SK-N-SH (cell line): ENCODE measurements at regions not wholly inside any gene's neighbourhood (a gene's known extent, or its start where the extent isn't known, plus 50 kb on each side); places are given as distances from the start of the nearest gene placed in this dataset.
"Not testable (repeated sequence)": the region's sequence is repeated elsewhere in the genome, so short reads cannot be mapped to it uniquely, and the experiment has no call there.

Experiments used
- CTCF ChIA-PET: fragments of 300-600, 350-600 bp; formaldehyde crosslinking; extraction: SDS; loops from one replicate; lab custom pipeline; 2021; lab: Yijun Ruan, JAX
- POLR2A ChIA-PET: fragments of 350-600 bp; sonication (Branson Sonifier 250); formaldehyde crosslinking; extraction: SDS; loops from one replicate; lab custom pipeline; 2020; ENCODE audit warnings: antibody characterized with exemption, inconsistent platforms; lab: Yijun Ruan, JAX
- DNase-seq: peaks from one replicate; pipeline ENCODE4 v3.0.0; 2012
- H2AFZ ChIP-seq: fragments of 200-600 bp; sonication (generic); 2 replicates; pipeline ENCODE4 v1.8.1; 2016; ENCODE audit warnings: antibody characterized with exemption, mild to moderate bottlenecking, low read depth
- H3F3A ChIP-seq: fragments of 200-600 bp; sonication (generic); replicated peaks from 2 replicates; pipeline ENCODE3; 2016; ENCODE audit warnings: antibody characterized with exemption, mild to moderate bottlenecking; ENCODE audit not compliant: insufficient read depth
- H3K27ac ChIP-seq, 2 experiments: fragments of 200-500 bp in 1 of 2; fragments of 200-600 bp in 1 of 2; sonication (Bioruptor generic) in 1 of 2; sonication (generic), shearing (Covaris generic) in 1 of 2; 2 replicates each; pipeline versions ENCODE4 v1.5.1 to v1.6.1; 2014 to 2016; ENCODE audit warnings: low read depth in 2 of 2, inconsistent platforms in 1 of 2, low read length in 1 of 2, mild to moderate bottlenecking in 1 of 2, mixed read lengths in 1 of 2
- H3K27me3 ChIP-seq: fragments of 200-600 bp; sonication (generic), shearing (Covaris generic); 2 replicates; pipeline ENCODE4 v1.6.1; 2016; ENCODE audit warnings: mixed run types; ENCODE audit not compliant: insufficient read depth
- H3K36me3 ChIP-seq, 2 experiments: fragments of 200-500 bp in 1 of 2; fragments of 200-600 bp in 1 of 2; sonication (Bioruptor generic) in 1 of 2; sonication (generic) in 1 of 2; replicated peaks in 1 of 2; 2 replicates each; pipeline versions ENCODE3 to v1.5.1; 2014 to 2016; ENCODE audit warnings: low read length in 1 of 2, mild to moderate bottlenecking in 1 of 2; ENCODE audit not compliant: insufficient read depth in 2 of 2, control insufficient read depth in 1 of 2
- H3K4me1 ChIP-seq, 2 experiments: fragments of 200-500 bp in 1 of 2; fragments of 200-600 bp in 1 of 2; sonication (Bioruptor generic) in 1 of 2; sonication (generic), shearing (Covaris generic) in 1 of 2; 2 replicates each; pipeline versions ENCODE4 v1.5.1 to v1.6.1; 2014 to 2016; ENCODE audit warnings: low read depth in 1 of 2, low read length in 1 of 2, mixed run types in 1 of 2; ENCODE audit not compliant: insufficient read depth in 2 of 2, control insufficient read depth in 1 of 2
- H3K4me2 ChIP-seq: fragments of 200-600 bp; sonication (generic), shearing (Covaris generic); 2 replicates; pipeline ENCODE4 v1.6.1; 2017; ENCODE audit warnings: mixed run types
- H3K4me3 ChIP-seq, 2 experiments: fragments of 200-500 bp in 1 of 2; fragments of 200-600 bp in 1 of 2; sonication (Bioruptor generic) in 1 of 2; sonication (generic), shearing (Covaris generic) in 1 of 2; 2 replicates each; pipeline versions ENCODE4 v1.5.1 to v1.8.1; 2014 to 2016; ENCODE audit warnings: low read depth in 2 of 2, inconsistent platforms in 1 of 2, low read length in 1 of 2, mild to moderate bottlenecking in 1 of 2, mixed read lengths in 1 of 2, moderate library complexity in 1 of 2
- H3K79me2 ChIP-seq: fragments of 200-600 bp; sonication (generic); 2 replicates; pipeline ENCODE4 v1.8.1; 2017; ENCODE audit warnings: mild to moderate bottlenecking; ENCODE audit not compliant: insufficient read depth
- H3K9ac ChIP-seq: fragments of 200-600 bp; sonication (generic); 2 replicates; pipeline ENCODE4 v1.6.1; 2017; ENCODE audit warnings: mixed run types
- H3K9me2 ChIP-seq: fragments of 200-600 bp; sonication (generic); 2 replicates; pipeline ENCODE4 v1.6.1; 2017; ENCODE audit warnings: mixed run types
- H3K9me3 ChIP-seq: fragments of 200-600 bp; sonication (generic); 2 replicates; pipeline ENCODE4 v1.6.1; 2017; ENCODE audit warnings: mixed run types, mild to moderate bottlenecking, moderate library complexity
- H4K20me1 ChIP-seq: fragments of 200-600 bp; sonication (generic); 2 replicates; pipeline ENCODE4 v1.6.1; 2017; ENCODE audit warnings: mild to moderate bottlenecking, mixed run types; ENCODE audit not compliant: insufficient read depth
- CHD2 ChIP-seq: fragments of 150-350 bp; IDR thresholded peaks from 2 replicates; pipeline ENCODE4 v1.6.1; 2018; ENCODE audit warnings: low read length; ENCODE audit not compliant: partially characterized antibody
- CTCF ChIP-seq: fragments of 200-600 bp; sonication (generic); IDR thresholded peaks from 2 replicates; pipeline ENCODE4 v1.6.1; 2017; ENCODE audit warnings: antibody characterized with exemption, mild to moderate bottlenecking, moderate library complexity
- EP300 ChIP-seq, 2 experiments: IDR thresholded peaks; 2 replicates each; pipeline versions ENCODE4 v1.4.0 to v1.6.1; 2012; ENCODE audit warnings: borderline replicate concordance in 1 of 2, low read depth in 1 of 2, low read length in 1 of 2
- IRF3 ChIP-seq: fragments of 150-350 bp; IDR thresholded peaks from 2 replicates; pipeline ENCODE4 v1.6.1; 2016; ENCODE audit warnings: mild to moderate bottlenecking, low read depth, low read length
- JUND ChIP-seq: IDR thresholded peaks from 2 replicates; pipeline ENCODE4 v1.4.0; 2012
- PBX3 ChIP-seq: IDR thresholded peaks from 2 replicates; pipeline ENCODE4; 2012
- RCOR1 ChIP-seq: fragments of 150-350 bp; IDR thresholded peaks from 2 replicates; pipeline ENCODE4 v1.6.1; 2017; ENCODE audit warnings: antibody characterized with exemption, low read length
- RXRA ChIP-seq: IDR thresholded peaks from 2 replicates; pipeline ENCODE4 v1.4.0; 2012; ENCODE audit warnings: low read depth, mild to moderate bottlenecking, borderline replicate concordance
- SIN3A ChIP-seq: IDR thresholded peaks from 2 replicates; pipeline ENCODE4 v1.6.1; 2012; ENCODE audit warnings: low read depth, mild to moderate bottlenecking, low read length, moderate library complexity, borderline replicate concordance
- SMC3 ChIP-seq: IDR thresholded peaks from 2 replicates; pipeline ENCODE4 v1.6.1; 2012; ENCODE audit warnings: low read depth, low read length, improper control_type of control experiment
- TAF1 ChIP-seq: IDR thresholded peaks from 2 replicates; pipeline ENCODE4 v1.6.1; 2012; ENCODE audit warnings: low read depth, mild to moderate bottlenecking, low read length, moderate library complexity, borderline replicate concordance
- TCF12 ChIP-seq: IDR thresholded peaks from 2 replicates; pipeline ENCODE4 v1.4.0; 2012
- YY1 ChIP-seq: IDR thresholded peaks from 2 replicates; pipeline ENCODE4 v1.4.0; 2012; ENCODE audit warnings: low read depth, mild to moderate bottlenecking
- WGBS: methylation state at CpG from one replicate; pipeline ENCODE4 v1.1.6; 2017; ENCODE audit warnings: low lambda C conversion rate; 5-methylcytosine and 5-hydroxymethylcytosine counted together

GRCh38 chr2:116304328-116304727 lies 1510.2 kb upstream of the DDX18 start:
- DNase-seq: no peak
- H3K9me2 ChIP-seq: 0 out of 2 replicates have a peak, but pooled peaks cover under 1% of the 10 kb centered on the region
- no peak overlapping the region for H2AFZ ChIP-seq
- no peaks in the 10 kb centered on the region; the same call in 1 of the 2 replicates for H3K9me3 ChIP-seq
- no peak overlapping the region for H3K27ac ChIP-seq
- WGBS: 20% methylated on average over 1 of the region's 1 CpG
- no peak overlapping the region for H3K4me3 ChIP-seq
- no peak overlapping the region for H3K4me2 ChIP-seq
- CTCF ChIA-PET: no interaction called here
- no peaks in the 10 kb centered on the region for H3K36me3 ChIP-seq
- no peak for TF ChIP-seq SMC3
- H3K9ac ChIP-seq: no peak overlapping the region
- H4K20me1 ChIP-seq: no peaks in the 10 kb centered on the region
- no peaks in the 10 kb centered on the region for H3K4me1 ChIP-seq
- POLR2A ChIA-PET: no interaction called here
- no peaks in the 10 kb centered on the region for H3F3A ChIP-seq
- H3K79me2 ChIP-seq: no peaks in the 10 kb centered on the region
- no peaks in the 10 kb centered on the region for H3K27me3 ChIP-seq

GRCh38 chr2:116317111-116317510 lies 1497.4 kb upstream of the DDX18 start:
- no peaks in the 10 kb centered on the region for H3F3A ChIP-seq
- no peak overlapping the region for H3K27ac ChIP-seq
- TF ChIP-seq PBX3 (no peak), YY1 (no peak), EP300 (IDR thresholded peaks at IDR 0.05; ENCODE audit: borderline replicate concordance in 1 of 2, low read depth in 1 of 2, low read length in 1 of 2) (no peak), TCF12 (no peak), IRF3 (no peak), RCOR1 (no peak), TAF1 (no peak), RXRA (no peak), SIN3A (no peak), CTCF (no peak), JUND (no peak), CHD2 (no peak)
- ChIA-PET CTCF (interaction anchor here (1.6 kb wide), 1 partner anchor 23 kb away, joined by 3 read pairs; no protein-coding TSS in a partner anchor), POLR2A (no interaction called here)
- H3K4me1 ChIP-seq: no peaks in the 10 kb centered on the region
- no peaks in the 10 kb centered on the region for H3K9me2 ChIP-seq
- H3K4me2 ChIP-seq: no peak overlapping the region
- H3K9me3 ChIP-seq: 0 out of 2 replicates have a peak, but pooled peaks cover 8% of the 10 kb centered on the region
- H3K9ac ChIP-seq: no peak overlapping the region
- no peaks in the 10 kb centered on the region for H3K27me3 ChIP-seq
- no peak overlapping the region for H3K4me3 ChIP-seq
- no peak overlapping the region for H2AFZ ChIP-seq
- no peaks in the 10 kb centered on the region for H3K79me2 ChIP-seq
- H4K20me1 ChIP-seq: no peaks in the 10 kb centered on the region
- H3K36me3 ChIP-seq: no peaks in the 10 kb centered on the region
- DNase-seq: no peak
- 36% methylated on average over 2 of the region's 2 CpGs for WGBS

GRCh38 chr2:116318551-116318950 lies 1495.9 kb upstream of the DDX18 start:
- H3K79me2 ChIP-seq, CTCF ChIA-PET, H2AFZ ChIP-seq, H3K9me3 ChIP-seq, H3K9ac ChIP-seq, H4K20me1 ChIP-seq, H3K4me3 ChIP-seq, H3F3A ChIP-seq, H3K36me3 ChIP-seq, H3K9me2 ChIP-seq, DNase-seq, H3K27me3 ChIP-seq, H3K4me2 ChIP-seq, H3K27ac ChIP-seq, H3K4me1 ChIP-seq, POLR2A ChIA-PET: not testable (repeated sequence)
- 8% methylated on average over 8 of the region's 8 CpGs for WGBS
